CD4-positive, alpha-beta T cell treated with Interleukin-15 for 4 hours (primary cell): ENCODE measurements at regions not wholly inside any gene's neighbourhood (a gene's known extent, or its start where the extent isn't known, plus 50 kb on each side); places are given as distances from the start of the nearest gene placed in this dataset.

Experiments used
- DNase-seq: peaks from one replicate; pipeline ENCODE4 v3.0.0-alpha.2; 2020; ENCODE audit warnings: low spot score

DNA sequence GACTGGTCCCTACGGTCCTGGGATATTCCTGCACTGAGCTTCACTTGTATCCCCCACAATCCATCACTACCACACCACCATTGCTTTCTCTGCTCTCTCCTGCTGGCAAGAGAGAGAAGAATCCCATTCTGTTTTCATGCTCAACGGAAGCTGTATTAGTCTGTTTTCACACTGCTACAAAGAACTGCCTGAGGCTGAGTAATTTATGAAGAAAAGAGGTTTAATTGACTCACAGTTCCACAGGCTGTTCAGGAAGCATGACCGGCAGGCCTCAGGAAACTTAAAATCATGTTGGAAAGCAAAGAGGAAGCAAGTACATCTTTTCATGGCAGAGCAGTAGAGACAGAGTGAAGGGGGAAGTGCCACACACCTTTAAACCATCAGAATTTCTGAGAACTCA, 260.4 kb upstream of the LYZL1 start:
- DNase-seq = no peak

DNA sequence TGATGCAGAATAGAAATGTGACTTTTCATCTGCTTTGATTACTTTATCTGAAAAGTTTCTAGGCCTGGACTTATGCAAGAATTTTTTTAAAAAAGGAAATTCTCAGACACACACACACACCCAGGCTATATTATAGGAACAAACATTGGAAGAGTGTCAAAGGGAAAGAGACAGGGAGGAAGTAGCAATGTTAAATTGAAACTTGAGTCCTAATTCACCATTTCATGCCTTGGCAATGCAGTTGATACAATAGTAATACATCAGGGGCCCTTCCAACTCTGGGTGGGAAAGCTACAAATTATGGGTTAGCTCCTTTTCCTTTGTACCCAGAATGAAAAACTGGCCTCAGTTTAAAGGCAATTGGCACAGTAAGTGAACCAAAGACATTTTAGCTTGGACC, 258.0 kb upstream of the LYZL1 start:
- DNase-seq = no peak

DNA sequence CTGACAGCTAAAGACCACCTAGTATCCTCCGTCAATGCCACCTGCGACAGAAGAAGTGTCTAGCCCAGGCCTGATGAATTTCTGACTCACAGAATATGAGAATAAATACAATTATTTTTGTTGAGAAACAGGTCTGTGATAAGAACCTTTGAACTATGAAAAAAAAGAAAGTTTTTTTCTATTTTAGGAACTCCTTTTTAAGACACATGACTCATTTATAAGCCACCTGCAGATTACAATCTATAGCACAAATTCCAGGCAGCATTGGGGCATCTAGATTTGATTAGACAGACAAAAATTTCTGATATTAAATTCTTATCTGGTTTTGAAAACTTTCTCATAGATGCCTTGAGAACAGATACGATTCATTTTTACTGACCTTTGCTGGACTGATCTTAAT, 256.7 kb upstream of the LYZL1 start:
- DNase-seq = no peak

DNA sequence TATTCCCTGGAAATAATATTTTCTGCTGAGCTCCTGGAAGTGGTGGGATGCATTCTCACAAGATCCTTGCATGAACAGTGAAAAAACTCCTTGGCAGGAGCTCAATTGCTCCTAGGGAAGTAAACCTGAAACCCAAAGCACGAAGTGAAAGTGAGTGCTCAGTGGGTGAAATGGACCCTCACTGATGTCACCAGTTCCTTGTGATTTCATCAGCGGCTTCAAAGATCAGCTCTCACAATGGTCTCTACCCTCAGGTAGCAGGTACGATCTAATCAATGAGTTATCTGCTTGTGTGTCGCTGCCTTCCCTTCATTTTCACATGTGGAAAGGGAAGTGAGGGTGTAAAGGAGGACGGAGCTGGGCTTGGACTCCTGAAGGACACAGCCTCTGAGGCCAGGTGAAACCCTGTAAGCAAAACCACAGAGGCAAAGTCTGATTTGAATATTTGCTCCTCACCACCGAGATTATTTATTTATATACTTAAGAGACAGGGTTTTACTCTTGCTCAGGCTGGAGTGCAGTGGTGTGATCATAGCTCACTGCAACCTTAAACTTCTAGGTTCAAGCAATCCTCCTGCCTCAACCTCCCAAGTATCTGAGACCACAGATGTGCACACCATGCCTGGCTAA, 255.4 kb upstream of the LYZL1 start:
- DNase-seq = no peak

DNA sequence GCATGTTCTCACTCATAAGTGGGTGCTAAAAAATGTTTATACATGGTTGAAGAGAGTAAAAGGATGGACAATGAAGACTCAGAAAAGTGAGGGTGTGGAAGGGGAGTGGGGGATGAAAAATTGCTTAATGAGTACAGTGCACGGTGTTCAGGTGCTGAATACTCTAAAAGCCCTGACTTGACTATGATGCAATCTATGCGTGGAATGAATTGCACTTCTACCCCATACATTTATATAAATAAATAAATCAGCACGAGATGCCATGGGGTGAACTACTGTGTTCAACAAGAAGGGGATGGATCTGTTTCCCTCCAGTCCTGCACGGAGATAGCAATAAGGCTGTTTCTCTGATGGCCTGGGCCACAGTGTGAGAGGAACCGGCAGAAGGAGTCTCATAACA, 254.3 kb upstream of the LYZL1 start:
- DNase-seq = no peak

DNA sequence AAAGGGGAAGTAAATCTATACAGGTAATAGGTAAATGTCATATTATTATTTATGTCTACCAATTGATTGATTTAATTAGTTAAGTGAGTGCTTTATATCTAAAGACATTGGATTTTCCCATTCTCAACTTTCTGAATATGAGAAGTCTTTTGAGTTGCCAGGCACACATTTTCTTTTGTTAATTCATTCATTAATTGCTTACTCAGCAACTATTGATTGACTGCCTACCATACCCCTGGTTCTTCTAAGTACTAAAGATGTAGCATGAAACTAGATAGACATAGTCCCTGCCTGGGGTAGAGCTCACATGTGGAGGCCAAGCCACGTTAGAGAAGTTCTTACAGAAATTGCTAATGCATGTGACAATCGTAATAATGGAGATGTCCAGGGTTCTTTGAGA, 253.1 kb upstream of the LYZL1 start:
- DNase-seq = no peak

GRCh38 chr10:29037348-29038113, 251.3 kb upstream of the LYZL1 start:
- no peak for DNase-seq

GRCh38 chr10:29039091-29039490, 249.8 kb upstream of the LYZL1 start:
- no peak for DNase-seq

- DNase-seq = no peak
These were observed 249.1 kb upstream of the LYZL1 start for GRCh38 chr10:29039677-29040189.

- no peak for DNase-seq
These were observed 247.3 kb upstream of the LYZL1 start for GRCh38 chr10:29041616-29042015.

DNA sequence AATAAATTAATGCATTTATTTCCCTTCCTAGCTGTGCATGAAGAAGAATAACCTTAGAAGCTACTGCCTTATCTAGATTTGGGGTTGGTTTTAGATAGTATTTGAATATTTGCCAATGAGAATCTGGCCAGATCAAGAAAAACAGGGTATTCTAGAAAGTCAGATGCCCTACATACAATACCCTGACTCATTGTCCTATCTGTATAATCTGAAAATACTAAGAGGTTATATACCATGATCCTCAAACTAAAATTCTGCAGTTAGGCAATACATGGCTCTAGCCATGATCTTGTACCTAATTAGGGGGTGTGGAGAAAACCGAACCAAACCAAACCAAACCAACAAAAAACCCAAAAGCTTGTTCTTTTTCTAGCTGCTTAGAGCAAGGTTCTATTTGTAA, 240.4 kb upstream of the LYZL1 start:
- no peak for DNase-seq

GRCh38 chr10:29050081-29050480, 238.8 kb upstream of the LYZL1 start:
- DNase-seq = no peak

GRCh38 chr10:29055101-29055500, 233.8 kb upstream of the LYZL1 start:
- DNase-seq = no peak

DNA sequence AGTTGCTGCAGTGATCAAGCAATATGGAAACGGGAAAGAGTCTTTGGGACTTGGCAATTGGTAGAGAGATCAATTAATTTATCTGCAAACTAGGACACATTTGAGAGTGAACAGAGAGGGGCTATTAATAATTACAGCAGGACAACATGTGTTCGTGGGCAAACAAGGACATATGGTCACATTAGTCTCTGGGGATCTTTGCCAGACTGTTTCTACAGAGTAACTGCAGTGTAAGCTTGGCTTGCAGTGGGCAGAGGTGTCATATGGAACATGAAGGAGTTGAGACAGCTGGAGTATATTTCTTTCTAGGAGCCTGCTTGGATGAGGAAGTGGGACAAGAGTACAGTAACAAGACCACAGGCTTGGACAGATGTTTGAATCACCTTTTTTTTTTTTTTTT, 232.1 kb upstream of the LYZL1 start:
- DNase-seq = no peak

- no peak for DNase-seq
These were observed 231.0 kb upstream of the LYZL1 start for GRCh38 chr10:29057822-29058331.

- DNase-seq = no peak
These were observed 224.8 kb upstream of the LYZL1 start for GRCh38 chr10:29063806-29064644.

- no peak for DNase-seq
These were observed 224.2 kb upstream of the LYZL1 start for GRCh38 chr10:29064680-29065079.

GRCh38 chr10:29067161-29067560, 221.7 kb upstream of the LYZL1 start:
- no peak for DNase-seq

GRCh38 chr10:29067628-29068027, 221.2 kb upstream of the LYZL1 start:
- DNase-seq = no peak

GRCh38 chr10:29068302-29068701, 220.6 kb upstream of the LYZL1 start:
- no peak for DNase-seq

- DNase-seq = no peak
These were observed 219.9 kb upstream of the LYZL1 start for GRCh38 chr10:29068966-29069365.

- no peak for DNase-seq
These were observed 218.9 kb upstream of the LYZL1 start for GRCh38 chr10:29069941-29070340.

DNA sequence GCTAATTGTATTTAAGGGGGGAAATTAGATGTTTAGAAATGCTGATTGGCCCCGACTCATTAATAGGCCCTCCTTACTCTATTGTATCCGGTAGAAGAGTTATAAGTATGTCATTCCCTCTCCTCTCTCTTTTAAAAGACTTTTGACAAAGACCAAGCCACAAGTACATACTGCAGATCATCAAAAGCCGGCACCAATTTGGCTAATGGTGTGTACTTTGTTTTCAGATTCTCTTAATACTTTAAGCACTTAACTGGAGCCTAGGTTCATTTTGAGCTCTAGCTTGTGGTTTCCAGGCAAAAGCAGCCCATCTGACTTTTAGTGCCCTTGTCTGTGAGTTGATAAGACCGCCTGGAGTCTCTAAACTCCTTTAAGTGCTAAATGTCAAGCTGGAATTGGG, 210.0 kb upstream of the LYZL1 start:
- no peak for DNase-seq
